Fibroblast of villous mesenchyme (primary cell): ENCODE measurements at regions not wholly inside any gene's neighbourhood (a gene's known extent, or its start where the extent isn't known, plus 50 kb on each side); places are given as distances from the start of the nearest gene placed in this dataset.

ENCODE experiments used
- DNase-seq: peaks from one replicate; pipeline ENCODE4 v3.0.0-alpha.2; 2010; ENCODE audit warnings: low read depth
- H3K4me3 ChIP-seq: 2 replicates; pipeline ENCODE4 v1.5.1; 2011; ENCODE audit warnings: low read depth, mild to moderate bottlenecking, low read length
- CTCF ChIP-seq: IDR thresholded peaks from 2 replicates; pipeline ENCODE4 v1.5.1; 2012; ENCODE audit warnings: low read depth, mild to moderate bottlenecking, low read length; ENCODE audit not compliant: insufficient read depth

GRCh38 chr3:180383332-180384020 is 218.5 kb upstream of the TTC14 start:
- no peak for TF ChIP-seq CTCF
- no peak for DNase-seq
- no peak overlapping the region for H3K4me3 ChIP-seq

DNA sequence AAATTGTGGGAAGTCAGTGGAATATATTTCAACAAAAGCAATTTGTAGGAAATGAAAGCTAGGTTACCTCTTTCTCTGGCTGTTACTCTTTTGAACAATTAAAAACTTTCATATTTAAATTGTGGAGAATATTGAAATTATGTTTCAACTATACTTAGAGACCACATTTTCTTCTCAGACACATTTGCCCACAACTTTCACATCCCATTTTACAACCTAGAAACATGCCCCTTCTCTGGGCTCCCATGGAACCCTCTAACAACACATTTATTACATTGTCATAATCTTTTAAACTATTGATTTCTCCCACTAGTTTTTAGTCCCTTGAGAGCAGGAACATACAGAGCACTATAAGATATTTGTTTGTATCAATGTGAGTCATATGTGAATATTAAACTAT is 211.7 kb upstream of the TTC14 start:
- DNase-seq: no peak
- no peak for TF ChIP-seq CTCF
- H3K4me3 ChIP-seq: no peak overlapping the region

DNA sequence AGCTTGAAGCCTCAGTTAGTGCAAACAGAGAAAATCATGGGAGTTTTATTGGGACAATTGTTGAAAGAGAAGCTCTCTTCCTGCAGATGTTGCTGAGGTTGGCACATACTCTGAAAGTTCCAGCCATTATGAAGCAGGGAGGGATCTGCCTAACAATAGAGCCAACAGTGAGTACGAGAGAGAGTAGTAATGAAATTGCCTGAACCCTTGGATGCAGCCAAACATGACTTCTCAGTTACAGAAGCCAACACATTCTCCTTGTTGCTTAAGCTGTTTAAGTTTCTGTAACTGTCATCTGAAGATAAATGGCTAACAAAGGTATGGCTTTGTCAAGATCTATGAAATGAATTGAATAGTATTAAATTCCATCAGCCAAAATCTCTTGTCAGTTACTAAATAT is 211.0 kb upstream of the TTC14 start:
- no peak for TF ChIP-seq CTCF
- no peak overlapping the region for H3K4me3 ChIP-seq
- DNase-seq: no peak

GRCh38 chr3:180401226-180401625 is 200.7 kb upstream of the TTC14 start:
- no peak overlapping the region for H3K4me3 ChIP-seq
- no peak for TF ChIP-seq CTCF
- no peak for DNase-seq

DNA sequence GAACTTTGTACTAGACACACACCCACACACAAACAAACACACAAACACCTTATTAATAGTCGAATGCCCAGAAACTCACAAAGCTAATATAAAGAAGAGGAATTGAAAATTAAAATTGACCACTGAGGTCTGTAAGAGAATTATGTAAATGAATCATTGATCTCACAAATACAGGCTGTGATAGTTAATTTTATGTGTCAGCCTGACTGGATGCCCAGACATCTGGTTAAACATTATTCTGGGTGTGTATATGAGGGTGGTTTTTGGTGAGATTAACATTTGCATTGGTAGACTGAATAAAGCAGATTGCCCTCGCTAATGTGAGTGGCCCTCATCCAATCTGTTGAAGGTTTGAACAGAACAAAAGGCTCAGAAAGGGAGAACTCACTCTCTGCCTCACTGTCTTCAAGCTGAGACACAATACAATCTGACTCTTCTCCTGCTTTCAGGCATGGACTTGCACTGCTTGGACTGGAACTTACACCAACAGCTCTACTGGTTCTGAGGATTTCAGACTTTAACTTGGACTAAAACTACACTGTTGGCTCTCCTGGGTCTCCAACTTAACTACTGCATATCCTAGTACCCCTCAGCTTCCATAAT is 199.4 kb upstream of the TTC14 start:
- TF ChIP-seq CTCF: no peak
- no peak for DNase-seq
- H3K4me3 ChIP-seq: no peak overlapping the region

GRCh38 chr3:180403156-180403555 is 198.8 kb upstream of the TTC14 start:
- no peak for TF ChIP-seq CTCF
- no peak overlapping the region for H3K4me3 ChIP-seq
- no peak for DNase-seq

DNA sequence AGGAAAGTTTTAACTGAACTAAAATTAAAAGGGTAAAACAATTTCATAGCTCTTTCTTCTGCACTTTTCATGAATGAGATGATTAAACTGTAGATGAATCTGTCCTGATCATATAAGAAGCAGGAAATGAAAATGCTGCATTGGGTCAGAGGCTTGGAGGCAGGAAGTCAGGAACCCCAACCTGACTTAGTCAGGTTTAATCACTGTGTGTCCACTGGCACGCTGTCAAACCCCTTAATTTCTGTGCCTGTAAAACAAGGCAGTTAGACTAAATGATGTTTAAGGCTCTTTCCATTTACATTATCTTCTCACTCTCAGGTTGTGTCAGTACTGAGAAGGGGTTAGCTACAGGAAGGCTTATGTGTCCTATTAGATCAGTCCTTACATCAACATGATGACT is 193.3 kb upstream of the TTC14 start:
- no peak for DNase-seq

More for the DNA sequence above, 193.3 kb upstream of the TTC14 start:
- no peak overlapping the region for H3K4me3 ChIP-seq
- TF ChIP-seq CTCF: no peak
